HG02759 (cell line): ENCODE measurements at regions not wholly inside any gene's neighbourhood (a gene's known extent, or its start where the extent isn't known, plus 50 kb on each side); places are given as distances from the start of the nearest gene placed in this dataset.
"Not testable (repeated sequence)": the region's sequence is repeated elsewhere in the genome, so short reads cannot be mapped to it uniquely, and the experiment has no call there.

Source experiments
- ATAC-seq: cut with Tn5 transposase; IDR thresholded peaks from one replicate; pipeline ENCODE4 v1.9.1; 2021; ENCODE audit warnings: mild to moderate bottlenecking, moderate library complexity; ENCODE audit not compliant: unreplicated experiment

DNA sequence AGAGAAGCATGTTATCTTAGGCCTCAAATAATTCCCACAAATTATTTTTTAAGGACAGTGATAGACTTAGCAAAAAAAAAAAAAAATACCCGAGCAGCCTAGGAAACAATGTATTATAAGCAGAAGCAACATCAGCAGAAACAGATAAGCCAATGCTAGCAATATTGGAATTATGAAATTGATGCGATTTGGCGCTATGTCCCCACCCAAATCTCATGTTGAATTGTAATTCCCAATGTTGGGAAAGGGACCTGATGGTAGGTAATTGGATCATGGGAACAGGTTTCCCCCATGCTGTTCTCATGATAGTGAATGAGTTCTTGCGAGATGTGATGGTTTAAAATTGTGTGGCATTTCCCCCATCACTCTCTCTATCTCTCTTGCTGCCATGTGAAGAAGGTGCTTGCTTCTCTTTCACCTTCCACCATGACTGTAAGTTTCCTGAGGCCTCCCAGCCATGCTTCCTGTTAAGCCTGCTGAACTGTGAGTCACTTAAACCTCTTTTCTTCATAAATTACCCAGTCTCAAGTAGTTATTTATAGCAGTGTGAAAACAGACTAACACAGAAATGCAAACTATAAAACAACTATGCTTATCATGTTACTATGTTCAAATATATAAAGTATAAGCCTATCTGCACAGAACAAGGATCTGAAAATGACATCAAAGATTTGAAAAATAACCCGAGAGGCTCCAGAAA lies 75.6 kb upstream of the HIVEP3 start:
- no peak for ATAC-seq

DNA sequence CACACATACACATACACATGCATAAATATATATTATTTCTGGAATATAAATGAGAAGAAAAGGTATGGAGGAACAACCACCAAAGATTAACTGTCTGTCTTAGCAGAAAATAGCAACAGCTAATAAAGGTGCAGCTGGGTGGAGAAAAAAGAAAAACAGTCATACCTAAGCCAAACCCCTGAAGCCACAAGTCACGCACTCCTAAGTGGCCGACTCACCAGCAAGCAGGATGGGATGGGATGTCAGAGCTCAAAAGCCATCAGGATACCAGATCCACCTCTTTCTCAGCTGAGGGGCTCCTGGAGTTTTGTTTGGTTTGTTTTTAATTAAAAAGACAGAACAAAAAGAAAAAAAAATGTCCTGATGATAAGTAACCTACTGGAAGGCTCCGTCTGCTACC lies 64.7 kb upstream of the HIVEP3 start:
- no peak for ATAC-seq

DNA sequence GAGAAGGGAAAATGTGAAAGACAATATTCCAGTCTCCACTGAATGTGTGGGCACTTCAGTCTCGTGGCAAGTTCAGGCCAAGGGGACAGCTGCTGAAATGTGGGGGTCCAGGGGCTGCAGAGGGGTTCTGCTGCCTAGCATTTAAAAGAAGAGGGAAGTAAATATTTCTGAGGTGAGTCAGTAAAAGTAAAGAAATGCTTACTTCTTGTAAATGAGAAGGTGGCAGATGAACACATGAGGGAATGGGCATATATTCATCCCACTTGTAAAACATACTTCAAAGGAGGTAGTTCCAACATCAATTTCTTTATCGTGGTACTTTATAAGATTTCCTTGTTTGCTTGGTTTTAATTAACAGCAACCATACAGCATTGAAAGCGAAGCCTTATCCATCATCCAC lies 63.1 kb upstream of the HIVEP3 start:
- no peak for ATAC-seq

DNA sequence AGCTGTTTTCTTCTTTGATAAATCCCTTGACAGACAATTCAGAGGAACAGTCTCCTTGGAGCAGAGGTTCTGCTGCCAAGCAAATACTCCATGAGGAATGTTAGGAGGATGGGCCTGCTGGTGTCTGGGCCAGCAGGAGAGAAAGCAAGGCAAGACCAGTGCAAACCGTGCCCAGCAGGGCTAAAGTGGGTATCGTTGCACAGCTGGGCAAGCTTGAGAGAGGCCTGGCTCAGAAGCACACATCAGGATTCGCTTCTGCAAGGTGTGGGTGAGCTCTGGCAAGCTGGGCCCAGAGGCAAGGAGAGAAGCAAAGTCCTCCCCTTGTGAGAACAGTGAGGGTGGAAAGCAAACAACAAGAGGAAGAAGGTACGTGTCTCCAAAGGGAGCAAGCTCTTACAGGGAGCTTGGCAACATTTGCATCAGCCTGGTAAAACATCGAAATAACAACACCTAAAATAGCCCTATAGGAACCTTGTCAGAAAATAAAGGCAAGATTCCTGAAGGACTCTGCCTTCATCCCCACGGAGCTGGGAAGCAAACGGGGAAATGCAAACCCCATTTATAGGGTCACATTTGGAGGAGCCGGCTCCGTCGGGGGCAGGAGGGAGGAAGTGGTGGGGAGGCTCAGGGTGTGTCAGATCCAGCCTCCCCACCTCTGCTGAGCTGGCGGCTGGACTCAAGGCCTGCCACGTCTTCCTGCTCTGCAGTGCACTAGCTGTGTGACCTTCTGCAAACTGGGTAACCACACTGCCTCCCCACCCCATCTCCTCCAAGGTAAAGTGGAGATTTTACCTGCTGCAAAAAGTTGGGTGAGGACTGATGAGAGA lies 62.3 kb upstream of the HIVEP3 start:
- ATAC-seq, result no peak

DNA sequence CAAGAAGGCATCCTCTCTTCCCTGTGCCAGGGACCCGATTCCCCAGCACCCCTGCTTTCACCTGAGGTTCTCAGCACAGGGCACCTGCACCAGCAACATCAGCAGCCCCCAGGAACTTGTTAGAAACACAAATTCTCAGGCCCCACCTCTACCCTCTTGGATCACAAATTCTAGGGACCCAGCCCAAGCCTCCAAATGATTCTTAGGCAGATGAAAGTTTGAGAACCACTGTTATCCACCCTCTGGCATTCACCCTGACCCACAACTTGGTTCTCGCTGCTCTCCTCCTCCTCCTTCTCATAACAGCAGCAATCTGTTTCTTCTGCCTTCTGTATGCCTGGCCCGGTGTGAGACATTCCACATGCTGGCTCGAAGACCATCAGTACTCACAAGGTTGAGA lies 60.3 kb upstream of the HIVEP3 start:
- no peak for ATAC-seq

DNA sequence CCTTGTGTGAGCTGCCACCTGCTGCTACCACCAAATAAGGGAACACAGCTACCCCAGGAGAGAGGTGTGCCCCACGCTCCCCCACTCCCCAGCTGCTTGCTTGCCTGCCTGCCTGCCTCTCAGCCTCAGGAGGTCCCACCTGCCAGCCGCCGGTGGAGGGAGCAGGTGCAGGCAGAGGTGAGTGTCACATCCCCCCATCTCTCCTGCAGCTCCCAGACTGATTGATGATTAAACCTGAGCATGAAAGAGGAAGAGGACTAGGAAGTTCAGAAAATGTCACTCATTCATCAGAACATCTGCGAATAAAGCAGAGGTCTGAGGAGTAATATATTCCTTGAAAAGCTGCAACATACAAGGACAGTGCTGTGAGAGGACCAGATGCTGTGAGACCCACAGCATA lies 58.6 kb upstream of the HIVEP3 start:
- ATAC-seq, result no peak

DNA sequence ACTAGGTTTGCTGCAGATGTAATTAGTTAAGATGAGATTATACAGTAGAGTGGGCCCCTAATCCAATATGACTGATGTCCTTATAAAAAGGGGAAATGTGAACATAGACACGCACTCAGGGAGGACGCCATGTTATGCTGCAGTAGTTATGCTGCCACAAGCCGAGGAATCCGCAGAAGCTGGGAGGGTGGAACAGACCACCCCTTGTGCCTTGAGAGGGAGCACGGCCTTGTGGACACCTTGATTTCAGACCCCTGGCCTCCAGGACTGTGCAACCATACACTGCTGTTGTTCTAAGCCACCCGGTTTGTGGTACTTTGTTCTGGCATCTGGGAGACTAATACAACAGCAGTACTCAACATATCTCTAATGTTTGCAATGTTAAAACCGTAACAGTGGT lies 57.9 kb upstream of the HIVEP3 start:
- no peak for ATAC-seq

DNA sequence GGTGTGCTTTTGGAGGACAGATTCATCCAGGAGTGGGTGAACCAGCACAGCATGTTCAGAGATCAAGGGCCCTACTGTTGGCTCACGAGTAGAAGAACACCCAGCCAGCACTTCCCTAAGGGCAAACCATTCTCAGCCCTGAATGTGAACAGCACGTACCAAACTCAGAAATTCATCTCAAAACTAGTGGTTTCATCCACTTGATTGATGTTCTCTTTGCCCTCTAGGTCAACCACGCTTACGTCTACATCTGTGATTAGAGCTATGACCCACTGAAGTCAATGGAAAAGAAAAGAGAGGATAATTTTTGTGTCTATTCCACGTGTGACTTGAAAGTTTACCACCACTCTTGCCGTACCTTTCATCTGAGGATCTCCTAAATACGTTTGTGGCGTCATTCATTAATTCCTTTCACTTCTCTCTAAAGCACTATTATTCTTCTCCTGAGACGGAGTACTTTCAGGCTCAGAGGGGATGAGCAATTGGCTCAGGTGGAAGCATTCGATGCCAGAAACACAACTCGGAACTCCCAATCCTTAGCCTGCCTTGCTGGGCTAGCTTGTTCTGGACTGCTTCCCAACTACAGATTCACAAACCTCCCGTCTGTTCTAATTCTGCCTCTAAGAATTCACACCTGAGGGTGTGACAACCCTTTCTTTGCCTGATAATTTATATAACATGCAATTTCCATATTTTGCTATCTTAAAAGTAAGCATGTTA lies 57.3 kb upstream of the HIVEP3 start:
- no peak for ATAC-seq

DNA sequence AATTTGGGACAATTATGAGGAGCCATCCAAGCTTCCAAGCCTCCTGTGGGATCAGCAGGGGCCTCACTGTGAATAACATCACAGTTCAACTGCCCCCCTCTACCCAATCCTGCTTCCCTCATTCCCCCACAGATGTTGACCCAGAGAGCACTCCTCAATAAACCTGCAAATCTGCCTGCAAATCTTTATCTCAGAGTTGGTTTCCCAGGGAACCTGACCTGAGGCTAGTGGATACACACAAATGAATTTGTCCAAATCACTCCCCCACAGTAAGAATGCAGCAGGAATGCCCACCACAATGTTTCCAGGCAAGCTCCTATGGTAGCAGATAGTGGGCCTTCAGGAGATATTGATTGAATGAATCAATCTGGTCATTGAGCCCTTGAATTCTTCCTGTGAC lies 56.4 kb upstream of the HIVEP3 start:
- no peak for ATAC-seq

DNA sequence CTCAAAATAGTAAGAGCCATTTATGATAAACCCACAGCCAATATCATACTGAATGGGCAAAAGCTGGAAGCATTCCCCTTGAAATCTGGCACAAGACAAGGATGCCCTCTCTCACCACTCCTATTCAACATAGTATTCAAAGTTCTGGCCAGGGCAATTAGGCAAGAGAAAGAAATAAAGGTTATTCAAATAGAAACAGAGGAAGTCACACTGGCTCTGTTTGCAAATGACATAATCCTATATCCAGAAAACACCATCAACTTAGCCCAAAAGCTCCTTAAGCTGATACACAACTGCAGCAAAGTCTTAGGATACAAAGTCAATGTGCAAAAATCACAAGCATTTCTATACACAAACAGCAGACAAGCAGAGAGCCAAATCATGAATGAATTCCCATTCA lies 49.8 kb upstream of the HIVEP3 start:
- ATAC-seq, result not testable (repeated sequence)
